ENCODE measurements at regions not wholly inside any gene's neighbourhood (a gene's known extent, or its start where the extent isn't known, plus 50 kb on each side); places are given as distances from the start of the nearest gene placed in this dataset.

DNA sequence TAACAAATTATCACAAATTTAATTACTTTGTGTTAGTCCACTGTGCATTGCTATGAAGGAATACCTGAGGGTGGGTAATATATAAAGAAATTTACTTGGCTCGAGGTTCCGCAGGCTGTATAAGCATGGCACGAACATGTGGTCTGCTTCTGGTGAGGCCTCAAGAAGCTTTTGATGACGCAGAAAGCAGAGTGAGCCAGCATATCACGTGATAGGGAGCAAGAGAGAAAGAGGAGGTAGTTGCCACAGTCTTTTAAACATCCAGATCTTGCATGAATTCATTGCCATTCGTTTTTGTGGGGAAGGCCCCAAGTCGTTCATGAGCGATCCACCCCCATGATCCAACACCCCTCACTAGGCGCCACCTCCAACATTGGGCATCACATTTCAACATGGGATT lies 733.7 kb downstream of the GRIK2 start:
- TF ChIP-seq, protein P1, sequence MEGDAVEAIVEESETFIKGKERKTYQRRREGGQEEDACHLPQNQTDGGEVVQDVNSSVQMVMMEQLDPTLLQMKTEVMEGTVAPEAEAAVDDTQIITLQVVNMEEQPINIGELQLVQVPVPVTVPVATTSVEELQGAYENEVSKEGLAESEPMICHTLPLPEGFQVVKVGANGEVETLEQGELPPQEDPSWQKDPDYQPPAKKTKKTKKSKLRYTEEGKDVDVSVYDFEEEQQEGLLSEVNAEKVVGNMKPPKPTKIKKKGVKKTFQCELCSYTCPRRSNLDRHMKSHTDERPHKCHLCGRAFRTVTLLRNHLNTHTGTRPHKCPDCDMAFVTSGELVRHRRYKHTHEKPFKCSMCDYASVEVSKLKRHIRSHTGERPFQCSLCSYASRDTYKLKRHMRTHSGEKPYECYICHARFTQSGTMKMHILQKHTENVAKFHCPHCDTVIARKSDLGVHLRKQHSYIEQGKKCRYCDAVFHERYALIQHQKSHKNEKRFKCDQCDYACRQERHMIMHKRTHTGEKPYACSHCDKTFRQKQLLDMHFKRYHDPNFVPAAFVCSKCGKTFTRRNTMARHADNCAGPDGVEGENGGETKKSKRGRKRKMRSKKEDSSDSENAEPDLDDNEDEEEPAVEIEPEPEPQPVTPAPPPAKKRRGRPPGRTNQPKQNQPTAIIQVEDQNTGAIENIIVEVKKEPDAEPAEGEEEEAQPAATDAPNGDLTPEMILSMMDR (IDR thresholded peaks at IDR 0.05; ENCODE audit: borderline replicate concordance, extremely low read depth, low read length, poor library complexity, severe bottlenecking): no peak
- TF ChIP-seq EZH2 (IDR thresholded peaks at IDR 0.05; ENCODE audit: borderline replicate concordance, low read depth, low read length, severe bottlenecking): no peak
